GM19467 (cell line): ENCODE measurements at regions not wholly inside any gene's neighbourhood (a gene's known extent, or its start where the extent isn't known, plus 50 kb on each side); places are given as distances from the start of the nearest gene placed in this dataset.

ENCODE experiments used
- ATAC-seq: cut with Tn5 transposase; IDR thresholded peaks from one replicate; pipeline ENCODE4 v1.9.1; 2021; ENCODE audit warnings: mild to moderate bottlenecking, moderate library complexity; ENCODE audit not compliant: unreplicated experiment

DNA sequence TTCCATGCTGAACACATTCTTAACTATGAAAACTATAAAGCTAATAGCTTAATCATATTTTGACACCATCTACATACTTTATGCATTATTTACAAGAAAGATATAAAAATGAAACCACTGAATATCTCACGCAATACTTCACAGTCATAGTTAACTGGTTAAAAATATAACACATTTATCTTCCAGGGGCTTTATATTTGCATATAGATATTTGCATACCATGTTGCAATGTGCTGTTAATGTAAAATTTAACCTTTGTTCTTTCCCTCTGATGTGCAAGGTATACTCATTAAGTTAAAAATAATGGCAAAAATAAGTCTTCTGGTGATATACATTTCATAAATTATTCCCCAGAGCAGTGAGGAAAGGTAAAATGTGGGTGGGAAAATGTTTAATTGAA lies 76.9 kb upstream of the MGMT start:
- ATAC-seq: no peak

DNA sequence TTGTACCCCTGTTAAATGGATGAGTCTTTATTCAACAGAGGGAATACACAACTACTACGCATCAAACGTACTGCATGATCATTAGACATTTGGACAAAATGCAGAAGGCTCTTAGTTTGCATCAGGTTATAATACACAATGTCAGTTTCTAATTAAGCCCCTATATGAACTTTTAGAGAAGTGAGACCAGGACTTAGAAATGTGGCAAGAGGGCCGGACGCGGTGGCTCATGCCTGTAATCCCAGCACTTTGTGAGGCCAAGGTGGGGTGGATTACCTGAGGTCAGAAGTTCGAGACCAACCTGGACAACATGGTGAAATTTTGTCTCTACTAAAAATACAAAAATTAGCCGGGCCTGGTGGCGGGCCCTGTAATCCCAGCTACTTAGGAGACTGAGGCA lies 76.3 kb upstream of the MGMT start:
- no peak for ATAC-seq

GRCh38 chr10:129391464-129391863 lies 75.6 kb upstream of the MGMT start:
- ATAC-seq: no peak

GRCh38 chr10:129392855-129393254 lies 74.2 kb upstream of the MGMT start:
- no peak for ATAC-seq

- ATAC-seq: no peak
Measured at GRCh38 chr10:129393812-129394211, 73.2 kb upstream of the MGMT start.

DNA sequence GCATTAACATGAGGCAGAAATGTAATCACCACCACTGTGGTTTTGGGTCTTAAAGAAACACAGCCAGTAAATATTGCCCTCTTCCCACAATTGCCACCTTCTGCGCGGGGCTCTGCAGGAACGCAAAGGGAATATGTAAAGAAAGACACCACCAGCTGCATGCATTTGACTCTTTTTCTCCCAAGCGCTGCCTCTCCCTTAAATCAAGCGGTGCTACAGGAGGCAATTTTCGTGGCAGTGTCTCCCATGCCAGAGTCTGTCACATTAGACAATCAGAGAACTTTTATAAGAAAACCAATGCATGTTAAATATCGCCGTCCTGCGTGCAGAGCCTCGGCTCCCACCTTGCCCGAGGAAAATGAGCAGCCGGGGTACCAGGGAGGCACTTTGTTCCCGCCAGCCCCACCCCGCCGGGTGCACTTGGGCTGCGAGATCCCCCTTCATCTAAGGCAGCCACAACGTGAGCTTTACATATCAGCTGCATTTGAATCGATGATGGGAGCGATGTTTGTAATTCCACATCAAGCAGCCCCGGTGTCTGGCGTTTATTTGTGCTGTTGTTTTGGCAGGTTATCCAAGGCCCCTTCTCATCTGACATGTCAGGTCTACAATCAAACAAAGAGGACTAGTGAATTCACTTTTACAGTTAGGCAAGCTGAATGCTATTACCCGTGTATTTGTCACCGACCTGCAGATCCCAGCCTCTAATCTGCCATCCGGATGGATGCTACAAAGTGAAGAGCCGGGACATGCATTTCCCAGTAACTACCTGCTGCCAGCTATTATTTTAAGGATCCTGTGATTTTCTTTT lies 72.3 kb upstream of the MGMT start:
- no peak for ATAC-seq

DNA sequence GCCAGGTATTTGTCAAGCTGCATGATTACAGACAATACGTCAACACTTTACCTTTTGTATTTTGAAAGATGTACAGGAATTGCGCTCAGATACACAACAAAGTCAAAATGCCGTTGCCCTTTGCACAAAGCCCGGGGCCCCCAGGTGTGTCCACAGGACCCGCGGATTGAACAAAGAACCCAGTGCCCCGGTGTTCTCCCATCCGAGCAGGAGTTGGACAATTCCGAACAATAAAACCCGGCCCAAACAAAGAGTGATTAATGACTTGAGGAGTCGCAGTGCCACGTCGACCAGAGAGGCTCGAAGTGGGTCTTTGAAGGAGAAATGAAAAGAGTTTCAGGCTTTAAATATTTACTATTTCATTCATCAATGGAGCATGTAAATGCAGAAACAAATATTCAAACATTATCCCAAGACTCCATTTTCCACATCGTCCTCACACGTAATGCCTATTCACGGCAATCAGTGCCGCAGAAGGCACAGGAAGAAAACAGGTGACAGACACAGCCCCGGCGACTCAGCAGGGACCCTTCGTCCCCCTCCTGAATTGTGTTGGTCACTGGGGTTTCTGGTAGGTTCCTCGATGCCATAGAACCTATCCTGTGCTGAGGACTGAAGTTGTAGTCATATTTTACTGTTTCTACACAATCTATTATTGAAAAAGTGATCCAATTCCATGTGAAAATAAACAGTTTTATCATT lies 70.9 kb upstream of the MGMT start:
- ATAC-seq: no peak

DNA sequence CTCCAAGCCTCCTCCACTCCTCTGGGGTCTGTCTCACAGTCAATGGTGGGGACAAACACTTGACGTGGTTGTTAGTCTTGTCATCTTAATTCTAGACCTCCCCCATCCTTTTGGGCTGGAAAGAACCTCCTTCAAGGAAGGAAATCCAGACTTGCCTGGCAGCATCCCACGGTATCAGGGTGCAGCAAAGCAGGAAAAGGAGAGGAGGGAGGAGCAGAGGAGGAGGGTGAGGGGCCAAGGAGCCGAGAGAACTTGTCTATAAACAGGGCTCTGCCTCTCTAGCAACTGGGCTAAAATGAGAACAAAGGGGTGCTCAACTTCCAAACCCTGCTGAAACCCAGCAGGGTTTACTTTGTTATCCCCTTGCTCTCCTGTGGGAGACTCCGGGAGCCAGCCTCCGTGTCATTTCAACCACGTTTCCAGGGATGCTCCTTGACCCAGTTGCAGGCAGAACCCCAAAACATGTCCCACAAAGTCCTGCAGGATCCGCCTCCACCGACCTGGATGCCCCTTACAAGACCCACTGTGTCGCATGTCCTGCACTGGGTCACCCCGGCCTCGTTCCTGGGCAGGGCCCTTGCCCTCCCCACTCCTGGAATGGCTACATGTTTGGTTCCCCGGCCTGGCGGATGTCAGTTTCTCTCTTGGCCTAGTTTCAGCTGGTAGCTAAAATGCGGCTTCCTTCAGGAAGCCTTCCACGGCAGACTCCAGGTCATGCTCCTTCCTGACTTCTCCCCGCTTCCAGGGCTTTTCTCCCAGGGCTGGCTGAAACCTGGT lies 69.7 kb upstream of the MGMT start:
- no peak for ATAC-seq

DNA sequence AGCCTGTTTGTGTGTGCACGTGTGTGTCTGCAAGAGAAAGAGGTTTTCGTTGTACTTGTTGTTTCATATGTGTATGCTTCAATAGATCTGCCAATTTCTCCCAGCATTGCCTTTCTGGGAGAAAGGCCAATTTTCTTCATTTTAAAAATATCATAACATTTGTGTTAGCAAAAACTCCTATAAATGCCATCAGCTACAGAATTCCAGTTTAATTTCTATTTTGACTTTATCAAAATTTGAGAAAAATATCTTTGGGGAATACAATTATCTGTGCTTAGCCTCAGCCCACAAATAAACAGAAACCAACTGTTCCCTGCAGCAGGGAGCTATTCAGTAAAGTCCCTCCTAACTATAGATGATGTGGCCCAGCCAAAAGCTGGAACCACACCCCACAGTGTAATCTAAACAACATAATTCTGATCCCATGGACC lies 68.3 kb upstream of the MGMT start:
- ATAC-seq: no peak

DNA sequence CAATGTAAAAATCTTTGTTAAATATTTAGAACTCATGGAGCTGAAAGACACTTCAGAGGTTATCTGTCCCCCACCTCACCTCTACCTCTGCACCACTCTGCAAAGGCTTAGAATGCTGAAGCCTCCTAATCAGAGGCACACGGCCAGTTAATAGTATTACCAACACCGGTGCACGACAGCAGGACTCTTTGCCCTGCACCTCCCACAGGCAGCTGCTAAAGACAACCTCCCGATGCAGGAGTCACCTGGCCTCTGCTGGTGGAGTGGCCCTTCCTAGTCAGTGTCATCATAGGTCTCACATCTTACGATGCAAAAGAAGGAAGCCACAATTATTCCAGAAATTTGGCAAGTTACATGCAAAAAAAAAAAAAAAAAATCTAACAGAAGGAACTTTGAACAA lies 66.6 kb upstream of the MGMT start:
- no peak for ATAC-seq

- no peak for ATAC-seq
Measured at GRCh38 chr10:129402459-129402858, 64.6 kb upstream of the MGMT start.

DNA sequence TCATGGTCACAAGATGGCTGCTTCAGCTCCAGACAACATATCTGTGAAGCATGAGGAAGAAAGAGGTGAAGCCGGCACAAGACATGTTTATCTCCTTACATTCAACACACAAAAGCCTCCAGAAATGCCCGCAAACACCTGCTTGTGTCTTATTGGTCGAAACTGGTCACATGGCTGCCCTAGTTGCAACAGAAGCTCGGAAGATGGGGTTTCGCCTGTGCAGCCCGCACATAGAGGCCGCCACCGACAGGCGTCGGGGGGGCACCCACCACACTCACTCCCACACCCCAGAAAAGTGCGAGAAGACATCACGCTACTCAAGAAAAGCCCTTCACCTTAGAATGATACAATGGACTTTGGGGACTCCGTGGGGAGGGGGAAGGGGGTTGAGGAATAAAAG lies 63.0 kb upstream of the MGMT start:
- no peak for ATAC-seq

- no peak for ATAC-seq
Measured at GRCh38 chr10:129405389-129405788, 61.7 kb upstream of the MGMT start.

DNA sequence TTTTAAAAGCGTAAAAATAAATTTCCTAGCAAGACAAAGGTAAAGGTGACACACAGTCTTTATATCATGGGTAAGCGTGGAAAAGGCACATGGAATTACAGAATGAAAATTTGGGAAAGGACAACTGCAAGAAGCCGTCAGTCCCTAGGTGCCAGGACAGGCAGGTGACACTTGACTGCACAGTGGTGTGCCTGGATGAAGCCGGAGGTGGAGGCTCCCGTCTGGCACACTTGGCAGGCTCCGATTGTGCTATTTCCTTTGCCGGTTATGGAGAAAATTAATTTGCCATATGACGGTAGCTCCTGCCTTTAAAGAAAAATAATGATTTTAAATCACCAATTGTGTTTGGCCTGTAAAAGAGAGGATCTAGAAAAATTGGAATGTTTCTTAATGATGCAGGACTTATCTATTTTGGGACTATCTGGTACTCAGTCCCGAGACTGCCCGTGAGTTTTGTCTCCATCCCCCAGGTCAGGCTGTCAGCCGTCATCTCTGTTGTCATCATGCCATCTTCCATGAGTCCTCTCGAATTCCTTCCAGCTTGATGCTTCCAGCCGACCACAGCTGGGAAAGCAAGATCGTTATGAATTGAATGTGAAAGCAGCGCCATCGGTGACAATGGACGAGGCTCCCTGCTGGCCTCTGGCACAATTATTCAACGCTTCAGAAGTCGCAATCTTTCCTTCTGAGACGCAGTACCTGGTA lies 56.2 kb upstream of the MGMT start:
- ATAC-seq: no peak

DNA sequence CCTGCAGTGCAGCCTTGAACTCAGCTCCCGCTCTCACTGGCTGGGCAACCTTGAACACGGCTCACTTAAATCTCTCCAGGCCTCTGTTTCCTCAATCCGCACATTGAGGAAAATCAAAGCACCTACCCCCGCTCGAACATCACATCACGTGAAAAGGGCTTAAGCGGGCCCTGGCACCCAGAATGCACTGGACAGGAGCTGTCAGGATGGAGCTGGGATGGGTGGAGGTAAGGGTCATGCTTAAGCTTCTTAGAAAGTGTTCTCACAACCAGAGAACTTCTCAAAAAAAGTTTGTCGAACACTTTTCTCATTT lies 55.7 kb upstream of the MGMT start:
- no peak for ATAC-seq

DNA sequence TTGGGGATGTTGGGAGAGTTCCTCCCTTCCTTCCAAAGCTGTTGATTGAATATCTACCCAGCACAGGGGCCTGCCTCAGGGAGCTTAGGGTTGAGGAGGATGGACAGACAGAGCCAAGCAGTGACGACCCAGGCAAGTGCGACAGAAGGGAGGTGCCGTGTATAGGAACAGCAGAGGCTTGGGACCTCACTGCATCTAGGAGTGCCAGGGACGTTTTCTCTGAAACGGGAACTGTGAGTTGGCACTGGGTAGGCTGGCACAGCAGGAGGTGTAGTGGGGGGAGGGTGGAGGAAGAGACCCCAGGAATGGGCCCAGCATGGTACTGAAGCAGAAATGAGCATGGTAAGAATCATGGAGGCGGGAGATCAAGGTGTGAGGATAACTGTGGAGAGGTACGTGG lies 55.3 kb upstream of the MGMT start:
- no peak for ATAC-seq

GRCh38 chr10:129413024-129413423 lies 54.0 kb upstream of the MGMT start:
- ATAC-seq: no peak

GRCh38 chr10:129415215-129416140 lies 51.6 kb upstream of the MGMT start:
- no peak for ATAC-seq

GRCh38 chr10:129416155-129416554 lies 50.9 kb upstream of the MGMT start:
- no peak for ATAC-seq
